ENCODE measurements at regions not wholly inside any gene's neighbourhood (a gene's known extent, or its start where the extent isn't known, plus 50 kb on each side); places are given as distances from the start of the nearest gene placed in this dataset.
A peak's percentile ranks its signal among the peaks of the same experiment; 100 is the strongest.

GRCh38 chr15:68482246-68482645 is 50.3 kb upstream of the ITGA11 start:
- no peak for ATAC-seq
- peaks cover 0 to 38% (median 8%) of the 10 kb centered on the region in 12 donors for H3K4me1 ChIP-seq
- H3K36me3 ChIP-seq, result no peaks in the 10 kb centered on the region
- H3K27me3 ChIP-seq, result peaks cover 0 to 8% (median 0%) of the 10 kb centered on the region in 9 donors
- intact Hi-C loops (cut with DNase I), result no loop called here
- no peak overlapping the region for H3K27ac ChIP-seq
- peaks cover 0 to 5% (median 0%) of the 10 kb centered on the region in 12 donors for H3K9me3 ChIP-seq
- 72 to 86% (median 81%) methylated on average over 4 of the region's 4 CpGs for WGBS, 4 donors
- H3K4me3 ChIP-seq, result no peak overlapping the region
- DNase-seq, result peak in 1 of 5 donors; percentile 10
- TF ChIP-seq, protein P1, sequence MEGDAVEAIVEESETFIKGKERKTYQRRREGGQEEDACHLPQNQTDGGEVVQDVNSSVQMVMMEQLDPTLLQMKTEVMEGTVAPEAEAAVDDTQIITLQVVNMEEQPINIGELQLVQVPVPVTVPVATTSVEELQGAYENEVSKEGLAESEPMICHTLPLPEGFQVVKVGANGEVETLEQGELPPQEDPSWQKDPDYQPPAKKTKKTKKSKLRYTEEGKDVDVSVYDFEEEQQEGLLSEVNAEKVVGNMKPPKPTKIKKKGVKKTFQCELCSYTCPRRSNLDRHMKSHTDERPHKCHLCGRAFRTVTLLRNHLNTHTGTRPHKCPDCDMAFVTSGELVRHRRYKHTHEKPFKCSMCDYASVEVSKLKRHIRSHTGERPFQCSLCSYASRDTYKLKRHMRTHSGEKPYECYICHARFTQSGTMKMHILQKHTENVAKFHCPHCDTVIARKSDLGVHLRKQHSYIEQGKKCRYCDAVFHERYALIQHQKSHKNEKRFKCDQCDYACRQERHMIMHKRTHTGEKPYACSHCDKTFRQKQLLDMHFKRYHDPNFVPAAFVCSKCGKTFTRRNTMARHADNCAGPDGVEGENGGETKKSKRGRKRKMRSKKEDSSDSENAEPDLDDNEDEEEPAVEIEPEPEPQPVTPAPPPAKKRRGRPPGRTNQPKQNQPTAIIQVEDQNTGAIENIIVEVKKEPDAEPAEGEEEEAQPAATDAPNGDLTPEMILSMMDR (IDR thresholded peaks at IDR 0.05), result no peak
- no peak for TF ChIP-seq POLR2A (IDR thresholded peaks at IDR 0.05)

DNA sequence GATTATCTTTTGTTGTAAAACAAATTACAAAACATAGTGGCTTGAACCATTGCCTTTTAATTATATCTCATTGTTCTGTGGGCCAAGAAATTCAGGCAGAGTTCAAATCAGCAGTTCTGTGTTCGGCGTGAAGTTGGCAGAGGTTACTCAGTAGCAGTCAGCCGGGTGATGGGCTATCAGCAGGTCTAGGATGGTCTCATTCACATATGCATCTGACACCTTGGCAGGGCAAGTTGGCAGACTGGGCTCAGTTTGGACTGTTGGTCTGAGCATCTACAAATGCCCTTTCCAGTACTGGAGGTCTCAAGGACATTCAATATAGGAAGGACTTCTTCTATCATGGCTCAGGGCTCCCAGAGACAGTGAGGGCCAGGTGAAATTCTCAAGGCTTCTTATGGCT is 51.2 kb upstream of the ITGA11 start:
- DNase-seq (peak in 2 of 5 donors; percentile 29 to 62), ATAC-seq (peak in 2 of 4 donors; percentile 22 to 38)
- WGBS, 4 donors, result 41 to 51% (median 50%) methylated on average over 3 of the region's 3 CpGs
- H3K4me1 ChIP-seq, result peaks cover 0 to 41% (median 8%) of the 10 kb centered on the region in 12 donors
- H3K27ac ChIP-seq, result no peak overlapping the region
- H3K27me3 ChIP-seq, result peaks cover 0 to 4% (median 0%) of the 10 kb centered on the region in 9 donors
- H3K9me3 ChIP-seq, result peaks cover 0 to 5% (median 0%) of the 10 kb centered on the region in 12 donors
- H3K4me3 ChIP-seq, result no peak overlapping the region
- intact Hi-C loops (cut with DNase I), result no loop called here
- TF ChIP-seq, protein P1 (IDR thresholded peaks at IDR 0.05), result no peak
- no peak for TF ChIP-seq POLR2A (IDR thresholded peaks at IDR 0.05)
- H3K36me3 ChIP-seq, result no peaks in the 10 kb centered on the region

DNA sequence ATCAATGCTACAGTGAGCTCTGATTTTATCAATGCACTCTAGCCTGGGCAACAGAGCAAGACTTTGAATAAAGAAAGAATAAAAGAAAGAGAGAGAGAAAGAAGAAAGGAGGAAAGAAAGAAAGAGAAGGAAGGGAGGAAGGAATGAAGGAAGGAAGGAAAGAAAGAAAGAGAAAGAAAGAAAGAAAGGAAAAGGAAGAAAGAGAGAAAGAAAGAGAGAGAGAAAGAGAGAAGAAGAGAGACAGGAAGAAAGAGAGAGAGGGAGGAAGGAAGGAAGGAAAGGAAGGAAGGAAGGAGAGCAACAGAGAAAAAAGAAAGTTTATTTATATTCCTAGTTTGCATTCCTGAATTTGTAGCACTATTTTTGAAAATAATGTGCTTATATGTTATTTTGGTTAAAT is 52.3 kb upstream of the ITGA11 start:
- peaks cover 0 to 5% (median 0%) of the 10 kb centered on the region in 12 donors for H3K9me3 ChIP-seq

DNA sequence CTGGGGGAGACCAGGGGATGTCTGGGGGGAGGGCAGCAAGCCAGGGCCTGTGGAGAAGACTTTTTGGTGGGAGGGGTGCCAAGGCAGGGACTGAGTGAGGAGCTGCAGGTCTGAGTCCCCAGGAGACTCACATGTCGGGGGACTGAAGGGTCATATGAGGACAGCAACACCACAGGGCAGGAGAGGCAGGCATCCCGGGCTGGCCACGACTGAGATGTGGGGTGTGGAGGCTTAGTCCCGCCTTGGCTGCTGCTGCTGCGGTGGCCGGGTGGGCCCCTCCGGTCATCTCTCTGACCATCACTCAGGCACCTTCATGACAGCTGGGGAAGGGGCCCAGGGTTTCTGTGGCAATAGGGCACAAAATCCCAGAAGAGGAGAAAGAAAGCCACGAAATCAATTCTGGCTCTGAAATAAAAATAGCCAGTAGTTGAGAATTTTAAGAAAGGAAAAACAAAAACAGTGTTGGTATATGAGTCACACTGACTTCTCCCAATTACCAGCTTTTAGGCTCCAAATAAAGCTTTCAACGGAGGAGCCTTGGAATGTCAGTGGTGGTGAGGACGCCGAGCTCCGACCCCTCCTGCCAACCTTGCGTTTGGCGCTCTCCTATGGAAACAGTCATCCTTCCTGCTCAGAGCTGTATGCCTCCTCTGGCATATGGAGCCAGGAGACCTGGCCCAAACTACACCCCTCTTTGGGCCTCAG is 52.9 kb upstream of the ITGA11 start:
- TF ChIP-seq, protein P1 (IDR thresholded peaks at IDR 0.05), result no peak
- no peak for TF ChIP-seq POLR2A (IDR thresholded peaks at IDR 0.05)
- DNase-seq (no peak), ATAC-seq (peak in 1 of 4 donors; percentile 39)
- H3K9me3 ChIP-seq, result peaks cover 0 to 5% (median 0%) of the 10 kb centered on the region in 12 donors
- H3K4me3 ChIP-seq, result no peak overlapping the region
- WGBS, 4 donors, result 55 to 66% (median 61%) methylated on average over 14 of the region's 14 CpGs
- H3K27ac ChIP-seq, result peak overlapping the region in 7 of 12 donors; percentile 7 to 71 (median 20)
- H3K36me3 ChIP-seq, result no peaks in the 10 kb centered on the region
- peaks cover 0 to 34% (median 8%) of the 10 kb centered on the region in 12 donors for H3K4me1 ChIP-seq
- H3K27me3 ChIP-seq, result no peaks in the 10 kb centered on the region
- intact Hi-C loops (cut with DNase I), result no loop called here

More for the DNA sequence above, 52.3 kb upstream of the ITGA11 start:
- TF ChIP-seq, protein P1 (IDR thresholded peaks at IDR 0.05), result no peak
- no peak for TF ChIP-seq POLR2A (IDR thresholded peaks at IDR 0.05)
- peak overlapping the region in 2 of 12 donors; percentile 20 to 71 for H3K27ac ChIP-seq
- ATAC-seq (no peak), DNase-seq (no peak)
- H3K4me1 ChIP-seq, result peaks cover 0 to 38% (median 8%) of the 10 kb centered on the region in 12 donors
- intact Hi-C loops (cut with DNase I), result no loop called here
- H3K36me3 ChIP-seq, result no peaks in the 10 kb centered on the region
- no peak overlapping the region for H3K4me3 ChIP-seq
- H3K27me3 ChIP-seq, result no peaks in the 10 kb centered on the region

Data from heart left ventricle (tissue), 16 donors.